CD4-positive, alpha-beta memory T cell (primary cell): ENCODE measurements at regions not wholly inside any gene's neighbourhood (a gene's known extent, or its start where the extent isn't known, plus 50 kb on each side); places are given as distances from the start of the nearest gene placed in this dataset.

ENCODE experiments used
- CTCF ChIA-PET: fragments of 350-600 bp; sonication (Branson Sonifier 250); formaldehyde crosslinking; loops from one replicate; lab custom pipeline; 2021; ENCODE audit warnings: inconsistent platforms; ENCODE audit not compliant: partially characterized antibody; lab: Charles Lee
- POLR2A ChIA-PET: fragments of 350-600 bp; sonication (Branson Sonifier 250); formaldehyde crosslinking; loops from one replicate; lab custom pipeline; 2021; ENCODE audit not compliant: partially characterized antibody; lab: Charles Lee
- DNase-seq, 5 donors: peaks; one replicate each; pipeline versions ENCODE4 v3.0.0 to v3.0.0-alpha.2; 2020 to 2022; ENCODE audit warnings: mixed read lengths in 1 of 5
- H3K27ac ChIP-seq: one replicate; pipeline ENCODE4 v1.7.0; 2013; ENCODE audit warnings: low read depth, low read length
- H3K27me3 ChIP-seq: 2 replicates; pipeline ENCODE4 v1.7.0; 2013; ENCODE audit warnings: mild to moderate bottlenecking, low read length, moderate library complexity; ENCODE audit not compliant: insufficient read depth
- H3K36me3 ChIP-seq: 2 replicates; pipeline ENCODE4 v1.7.0; 2013; ENCODE audit warnings: mild to moderate bottlenecking, low read length, moderate library complexity; ENCODE audit not compliant: insufficient read depth
- H3K4me1 ChIP-seq: 2 replicates; pipeline ENCODE4 v1.7.0; 2013; ENCODE audit warnings: mild to moderate bottlenecking, low read length, moderate library complexity; ENCODE audit not compliant: insufficient read depth
- H3K4me3 ChIP-seq, 2 donors: one replicate each; pipeline ENCODE4 v1.7.0; 2013; ENCODE audit warnings: low read length in 2 of 2, mild to moderate bottlenecking in 1 of 2
- H3K9me3 ChIP-seq, 2 donors: one replicate each; pipeline ENCODE4 v1.7.0; 2013; ENCODE audit warnings: low read length in 2 of 2, control low read depth in 1 of 2; ENCODE audit not compliant: control insufficient read depth in 1 of 2
- H3K27ac Mint-ChIP-seq, 7 donors: one replicate each; pipeline ENCODE4 v1.8.0; 2020 to 2021; ENCODE audit warnings: mixed read lengths in 7 of 7, mild to moderate bottlenecking in 6 of 7, inconsistent platforms in 3 of 7, moderate library complexity in 3 of 7
- H3K27me3 Mint-ChIP-seq, 2 donors: one replicate each; pipeline ENCODE4 v1.8.0; 2020 to 2021; ENCODE audit warnings: mixed read lengths in 2 of 2
- H3K36me3 Mint-ChIP-seq, 2 donors: one replicate each; pipeline ENCODE4 v1.8.0; 2020 to 2021; ENCODE audit warnings: mixed read lengths in 2 of 2, inconsistent platforms in 1 of 2, mild to moderate bottlenecking in 1 of 2
- H3K4me1 Mint-ChIP-seq, 4 donors: one replicate each; pipeline ENCODE4 v1.8.0; 2020 to 2021; ENCODE audit warnings: mixed read lengths in 4 of 4, mild to moderate bottlenecking in 1 of 4
- H3K4me3 Mint-ChIP-seq, 8 donors: one replicate each; pipeline ENCODE4 v1.8.0; 2020 to 2021; ENCODE audit warnings: mixed read lengths in 8 of 8, mild to moderate bottlenecking in 7 of 8, moderate library complexity in 6 of 8, inconsistent platforms in 3 of 8
- H3K9me3 Mint-ChIP-seq, 8 donors: one replicate each; pipeline ENCODE4 v1.8.0; 2020 to 2021; ENCODE audit warnings: mixed read lengths in 8 of 8, mild to moderate bottlenecking in 5 of 8, inconsistent platforms in 3 of 8, moderate library complexity in 1 of 8
- intact Hi-C: fragments of 100-400 bp; cut with micrococcal nuclease; formaldehyde crosslinking; loops from one replicate; pipeline ENCODE4 v1.15.1; 2023

GRCh38 chr2:185188656-185189055 is 549.9 kb upstream of the FSIP2 start:
- H3K27me3 Mint-ChIP-seq: no peaks in the 10 kb centered on the region
- POLR2A ChIA-PET: no interaction called here
- intact Hi-C loops: no loop called here

GRCh38 chr2:185201063-185201462 is 537.5 kb upstream of the FSIP2 start:
- H3K36me3 Mint-ChIP-seq: no peaks in the 10 kb centered on the region
- peaks cover 0 to 6% (median 0%) of the 10 kb centered on the region in 8 donors for H3K9me3 Mint-ChIP-seq
- H3K9me3 ChIP-seq: no peaks in the 10 kb centered on the region
- no peak for DNase-seq
- H3K4me1 Mint-ChIP-seq: no peaks in the 10 kb centered on the region
- no peaks in the 10 kb centered on the region for H3K4me1 ChIP-seq
- no peak overlapping the region for H3K4me3 Mint-ChIP-seq
- ChIA-PET CTCF (no interaction called here), POLR2A (no interaction called here)
- H3K36me3 ChIP-seq: no peaks in the 10 kb centered on the region
- no peaks in the 10 kb centered on the region for H3K27me3 Mint-ChIP-seq
- H3K4me3 ChIP-seq: no peak overlapping the region
- no peak overlapping the region for H3K27ac ChIP-seq
- no peak overlapping the region for H3K27ac Mint-ChIP-seq
- no peaks in the 10 kb centered on the region for H3K27me3 ChIP-seq
- intact Hi-C loops: no loop called here

More at GRCh38 chr2:185188656-185189055, 549.9 kb upstream of the FSIP2 start:
- Histone ChIP-seq H3K4me3 (no peak overlapping the region), H3K36me3 (no peaks in the 10 kb centered on the region), H3K27ac (no peak overlapping the region), H3K27me3 (no peaks in the 10 kb centered on the region), H3K9me3 (no peaks in the 10 kb centered on the region), H3K4me1 (no peaks in the 10 kb centered on the region)
- no peak overlapping the region for H3K4me3 Mint-ChIP-seq
- H3K27ac Mint-ChIP-seq: no peak overlapping the region
- no peaks in the 10 kb centered on the region for H3K36me3 Mint-ChIP-seq
- DNase-seq: no peak
- CTCF ChIA-PET: no interaction called here
- peaks cover 0 to 10% (median 3%) of the 10 kb centered on the region in 8 donors for H3K9me3 Mint-ChIP-seq
- no peaks in the 10 kb centered on the region for H3K4me1 Mint-ChIP-seq

DNA sequence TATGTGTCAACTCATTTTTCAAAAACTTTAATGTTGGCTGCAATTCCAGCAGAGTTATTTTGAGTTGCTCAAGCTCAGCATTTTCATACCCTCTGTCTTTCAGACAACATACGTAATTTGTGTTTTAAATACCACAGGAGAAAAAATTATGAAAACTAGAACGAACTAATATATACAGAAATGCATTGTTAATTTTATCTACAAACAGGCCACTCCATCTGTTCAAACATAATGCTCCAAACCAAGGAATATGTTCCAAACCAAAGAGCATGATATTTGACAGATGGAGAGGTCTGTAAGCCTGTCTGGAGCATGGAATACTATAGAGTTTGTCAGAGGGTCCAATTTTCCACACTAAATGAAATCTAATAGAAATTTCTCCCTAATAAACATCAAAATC is 536.2 kb upstream of the FSIP2 start:
- Mint-ChIP-seq H3K27ac (no peak overlapping the region), H3K27me3 (no peaks in the 10 kb centered on the region), H3K4me3 (no peak overlapping the region), H3K9me3 (peaks cover 0 to 6% (median 0%) of the 10 kb centered on the region in 8 donors), H3K36me3 (no peaks in the 10 kb centered on the region), H3K4me1 (no peaks in the 10 kb centered on the region)
- CTCF ChIA-PET: no interaction called here
- no peak overlapping the region for H3K4me3 ChIP-seq
- intact Hi-C loops: no loop called here
- H3K4me1 ChIP-seq: no peaks in the 10 kb centered on the region
- H3K27me3 ChIP-seq: no peaks in the 10 kb centered on the region
- no peaks in the 10 kb centered on the region for H3K36me3 ChIP-seq
- H3K27ac ChIP-seq: no peak overlapping the region
- POLR2A ChIA-PET: no interaction called here
- DNase-seq: no peak
- H3K9me3 ChIP-seq: no peaks in the 10 kb centered on the region

- ChIA-PET POLR2A (no interaction called here), CTCF (no interaction called here)
- Mint-ChIP-seq H3K9me3 (peaks cover 0 to 6% (median 0%) of the 10 kb centered on the region in 8 donors), H3K4me3 (no peak overlapping the region), H3K36me3 (no peaks in the 10 kb centered on the region), H3K4me1 (no peaks in the 10 kb centered on the region), H3K27me3 (no peaks in the 10 kb centered on the region), H3K27ac (no peak overlapping the region)
- H3K36me3 ChIP-seq: no peaks in the 10 kb centered on the region
- H3K27ac ChIP-seq: no peak overlapping the region
- intact Hi-C loops: no loop called here
- no peak for DNase-seq
- H3K4me1 ChIP-seq: no peaks in the 10 kb centered on the region
- no peak overlapping the region for H3K4me3 ChIP-seq
- no peaks in the 10 kb centered on the region for H3K27me3 ChIP-seq
- H3K9me3 ChIP-seq: no peaks in the 10 kb centered on the region
These were observed 535.6 kb upstream of the FSIP2 start for GRCh38 chr2:185202945-185203528.

DNA sequence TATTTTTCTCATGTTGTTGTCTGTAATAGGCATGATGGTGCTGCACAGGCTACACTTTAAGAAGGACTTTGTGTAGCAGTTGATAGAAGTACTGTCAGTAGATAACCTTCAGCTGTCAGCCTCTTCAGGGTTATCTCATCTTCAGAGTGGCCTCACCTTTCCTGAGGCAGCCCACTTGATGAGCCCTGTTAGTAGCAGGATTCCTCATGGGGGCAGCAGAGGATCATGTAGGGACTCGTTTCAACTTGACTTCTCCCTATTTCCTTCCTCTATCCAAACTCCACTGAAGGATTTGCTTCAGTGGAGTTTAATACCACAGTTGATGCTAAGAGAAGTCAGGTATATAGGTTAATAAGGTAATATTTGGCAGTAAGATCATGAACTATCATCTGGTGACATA is 530.3 kb upstream of the FSIP2 start:
- Histone ChIP-seq H3K9me3 (no peaks in the 10 kb centered on the region), H3K27ac (no peak overlapping the region), H3K27me3 (no peaks in the 10 kb centered on the region), H3K36me3 (no peaks in the 10 kb centered on the region), H3K4me1 (no peaks in the 10 kb centered on the region), H3K4me3 (no peak overlapping the region)
- CTCF ChIA-PET: no interaction called here
- intact Hi-C loops: no loop called here
- Mint-ChIP-seq H3K4me1 (no peaks in the 10 kb centered on the region), H3K36me3 (no peaks in the 10 kb centered on the region), H3K27ac (no peak overlapping the region), H3K4me3 (no peak overlapping the region), H3K9me3 (peaks cover 0 to 6% (median 4%) of the 10 kb centered on the region in 8 donors), H3K27me3 (no peaks in the 10 kb centered on the region)
- POLR2A ChIA-PET: no interaction called here
- DNase-seq: no peak

DNA sequence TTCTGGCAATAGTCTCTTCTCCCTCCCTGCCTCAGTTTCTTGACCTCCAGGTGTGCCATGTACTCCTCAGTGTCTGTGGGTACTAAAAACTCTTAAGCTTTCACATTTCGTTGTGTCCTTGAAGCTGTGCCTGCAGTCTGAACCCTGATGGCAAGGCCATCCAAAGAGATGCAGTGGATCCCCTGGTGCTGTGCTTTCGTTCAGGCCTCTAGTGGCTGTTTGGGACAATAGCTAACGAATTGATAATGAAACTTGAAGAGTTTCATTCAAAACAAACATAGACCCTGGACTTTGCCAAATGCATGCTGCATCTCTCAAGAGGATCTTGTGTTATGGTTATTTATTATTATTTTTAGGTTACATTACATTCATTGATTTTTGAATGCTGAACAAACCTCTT is 523.1 kb upstream of the FSIP2 start:
- CTCF ChIA-PET: no interaction called here
- no peaks in the 10 kb centered on the region for H3K9me3 ChIP-seq
- Mint-ChIP-seq H3K4me1 (no peaks in the 10 kb centered on the region), H3K36me3 (no peaks in the 10 kb centered on the region), H3K9me3 (peaks cover 0 to 13% (median 3%) of the 10 kb centered on the region in 8 donors), H3K4me3 (no peak overlapping the region), H3K27ac (no peak overlapping the region), H3K27me3 (no peaks in the 10 kb centered on the region)
- no peak for DNase-seq
- no peak overlapping the region for H3K27ac ChIP-seq
- POLR2A ChIA-PET: no interaction called here
- H3K27me3 ChIP-seq: no peaks in the 10 kb centered on the region
- no peaks in the 10 kb centered on the region for H3K36me3 ChIP-seq
- intact Hi-C loops: no loop called here
- H3K4me1 ChIP-seq: no peaks in the 10 kb centered on the region
- H3K4me3 ChIP-seq: no peak overlapping the region

GRCh38 chr2:185219981-185220380 is 518.6 kb upstream of the FSIP2 start:
- DNase-seq: no peak
- H3K36me3 ChIP-seq: no peaks in the 10 kb centered on the region
- no peak overlapping the region for H3K27ac ChIP-seq
- no peaks in the 10 kb centered on the region for H3K4me1 Mint-ChIP-seq
- ChIA-PET CTCF (no interaction called here), POLR2A (no interaction called here)
- no peaks in the 10 kb centered on the region for H3K27me3 ChIP-seq
- intact Hi-C loops: no loop called here
- H3K4me1 ChIP-seq: no peaks in the 10 kb centered on the region
- no peaks in the 10 kb centered on the region for H3K27me3 Mint-ChIP-seq
- no peaks in the 10 kb centered on the region for H3K9me3 ChIP-seq
- no peak overlapping the region for H3K27ac Mint-ChIP-seq
- no peak overlapping the region for H3K4me3 ChIP-seq
- no peaks in the 10 kb centered on the region for H3K36me3 Mint-ChIP-seq
- peaks cover 0 to 9% (median 3%) of the 10 kb centered on the region in 8 donors for H3K9me3 Mint-ChIP-seq
- no peak overlapping the region for H3K4me3 Mint-ChIP-seq

- no peak overlapping the region for H3K4me3 Mint-ChIP-seq
- intact Hi-C loops: no loop called here
- Histone ChIP-seq H3K9me3 (no peaks in the 10 kb centered on the region), H3K27me3 (no peaks in the 10 kb centered on the region), H3K4me3 (no peak overlapping the region), H3K27ac (no peak overlapping the region), H3K36me3 (no peaks in the 10 kb centered on the region), H3K4me1 (no peaks in the 10 kb centered on the region)
- POLR2A ChIA-PET: no interaction called here
- no peaks in the 10 kb centered on the region for H3K36me3 Mint-ChIP-seq
- H3K4me1 Mint-ChIP-seq: no peaks in the 10 kb centered on the region
- H3K9me3 Mint-ChIP-seq: peaks cover 0 to 9% (median 1%) of the 10 kb centered on the region in 8 donors
- no peak for DNase-seq
- no peak overlapping the region for H3K27ac Mint-ChIP-seq
- no peaks in the 10 kb centered on the region for H3K27me3 Mint-ChIP-seq
- CTCF ChIA-PET: no interaction called here
These were observed 516.3 kb upstream of the FSIP2 start for GRCh38 chr2:185222311-185222710.
